ENCODE measurements at regions not wholly inside any gene's neighbourhood (a gene's known extent, or its start where the extent isn't known, plus 50 kb on each side); places are given as distances from the start of the nearest gene placed in this dataset.

DNA sequence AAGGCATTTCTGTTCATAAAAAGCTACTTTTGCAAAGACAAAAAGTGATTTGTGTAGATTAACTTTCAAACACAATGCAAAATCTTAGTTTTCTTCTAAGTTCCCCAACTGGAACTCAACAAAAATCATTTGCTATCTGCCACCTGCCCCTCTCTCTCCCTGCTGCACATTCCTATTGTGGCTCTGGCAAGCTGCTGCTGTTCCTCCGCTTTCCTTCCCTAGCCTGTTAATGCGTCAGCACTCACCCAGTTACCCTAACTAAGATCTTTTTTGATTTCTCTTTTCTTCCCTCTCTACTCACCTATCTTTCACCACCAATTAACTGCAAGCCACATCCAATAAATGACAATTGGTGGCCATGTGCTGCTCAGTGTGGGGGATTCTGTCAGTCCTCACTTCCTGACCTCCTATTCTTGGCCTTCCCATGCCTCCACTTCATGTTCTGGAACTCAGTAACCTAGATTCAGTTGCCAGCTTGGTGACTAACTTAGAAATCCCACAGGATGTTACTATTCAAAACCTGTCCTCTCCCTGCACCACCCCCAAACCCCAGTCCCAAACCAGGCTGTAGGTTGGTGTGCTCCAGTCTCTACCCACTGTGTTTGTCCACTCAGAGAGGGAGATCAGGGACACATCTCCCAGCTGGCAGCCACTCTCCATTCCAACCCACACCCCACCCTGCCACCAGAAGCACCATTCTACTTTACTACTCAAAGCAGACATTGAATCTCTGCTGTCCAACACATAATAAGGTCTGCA is 140.2 kb upstream of the CTTNBP2 start:
- no peak for DNase-seq (ENCODE audit: low read depth in 1 of 2, low spot score in 1 of 2)

DNA sequence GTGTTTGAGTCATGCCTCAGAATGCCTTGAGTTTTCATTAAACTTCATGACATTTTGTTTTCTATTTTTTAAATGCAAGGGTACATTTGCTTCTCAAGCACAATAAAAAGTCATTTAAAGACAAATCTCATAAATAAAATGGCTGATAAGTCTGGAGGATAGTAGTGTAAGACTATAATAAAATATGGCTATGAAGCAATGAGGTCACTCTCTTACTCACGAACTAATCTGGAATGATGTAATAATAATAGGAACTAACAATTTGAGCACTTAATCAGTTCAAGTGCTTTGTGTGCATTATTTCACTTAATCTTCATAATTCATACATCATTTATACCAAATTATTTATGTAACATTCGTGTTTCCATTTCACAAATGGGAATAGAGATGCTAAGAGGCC is 149.3 kb upstream of the CTTNBP2 start:
- DNase-seq (ENCODE audit: low read depth in 1 of 2, low spot score in 1 of 2), result no peak

DNA sequence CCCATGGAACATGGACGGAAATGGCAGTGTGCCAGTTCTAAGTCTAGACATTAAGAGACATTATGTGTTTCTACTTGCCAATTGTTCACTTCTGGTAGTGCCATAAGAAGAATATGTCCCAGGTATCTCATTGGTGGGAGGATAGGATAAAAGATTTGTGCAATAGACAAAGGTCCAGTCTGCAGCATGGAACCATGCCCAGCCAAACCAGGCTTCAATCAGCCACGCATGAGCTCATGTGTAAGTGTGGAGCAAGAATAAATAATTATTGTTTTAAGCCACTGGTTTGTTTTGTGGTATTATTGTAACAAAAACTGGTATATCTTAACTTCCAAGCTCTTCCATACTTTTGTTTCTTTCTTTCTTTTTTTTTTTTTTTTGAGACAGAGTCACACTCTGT is 153.6 kb upstream of the CTTNBP2 start:
- no peak for DNase-seq (ENCODE audit: low read depth in 1 of 2, low spot score in 1 of 2)

DNA sequence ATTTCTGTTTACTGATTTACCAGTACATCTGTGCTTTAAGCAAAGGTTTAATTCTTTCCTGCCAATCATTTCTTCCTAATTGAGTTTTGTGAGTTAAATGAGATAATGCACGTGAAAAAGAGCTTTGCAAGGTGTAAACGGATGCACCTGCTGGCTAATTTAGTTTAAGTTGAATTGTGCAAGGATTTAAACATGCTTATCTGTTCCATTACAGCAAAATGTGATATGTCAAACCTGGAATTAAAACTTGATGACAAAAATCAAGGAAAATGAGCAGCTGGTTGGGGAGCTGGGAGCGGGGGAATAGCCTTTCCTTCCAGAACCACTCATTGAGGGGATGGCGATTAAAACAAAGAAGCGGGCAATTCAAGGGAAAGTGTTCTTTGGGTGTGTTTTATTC is 155.0 kb upstream of the CTTNBP2 start:
- DNase-seq (ENCODE audit: low read depth in 1 of 2, low spot score in 1 of 2), result no peak

DNA sequence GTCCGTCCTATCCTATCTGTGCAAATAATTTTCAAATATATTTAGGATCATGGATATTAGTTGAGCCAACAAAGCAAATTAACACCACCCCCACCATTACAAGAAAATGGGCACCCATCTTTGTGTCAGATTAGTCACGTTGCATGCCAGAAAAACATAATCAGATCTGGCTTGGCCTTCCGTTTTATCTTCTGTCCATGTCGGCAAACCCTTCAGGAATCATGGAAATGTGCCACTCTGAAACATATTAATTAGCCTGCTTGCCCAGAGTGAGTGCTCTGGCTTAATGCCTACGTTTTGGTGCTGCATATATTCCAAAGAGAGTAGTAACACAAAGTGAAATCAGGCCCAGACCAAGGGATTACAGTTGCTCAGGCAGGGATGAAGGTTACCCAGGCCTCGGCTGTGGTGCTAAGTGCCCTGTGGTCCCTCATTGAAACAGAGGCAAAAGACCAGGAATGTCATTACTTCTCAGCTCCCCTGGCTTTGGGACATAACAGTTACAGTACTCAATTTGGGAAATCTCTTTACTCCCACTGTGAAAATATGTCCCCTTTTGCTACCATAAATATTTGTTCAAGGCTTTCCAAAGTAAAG is 154.0 kb upstream of the LSM8 start:
- DNase-seq (ENCODE audit: low read depth in 1 of 2, low spot score in 1 of 2), result no peak

DNA sequence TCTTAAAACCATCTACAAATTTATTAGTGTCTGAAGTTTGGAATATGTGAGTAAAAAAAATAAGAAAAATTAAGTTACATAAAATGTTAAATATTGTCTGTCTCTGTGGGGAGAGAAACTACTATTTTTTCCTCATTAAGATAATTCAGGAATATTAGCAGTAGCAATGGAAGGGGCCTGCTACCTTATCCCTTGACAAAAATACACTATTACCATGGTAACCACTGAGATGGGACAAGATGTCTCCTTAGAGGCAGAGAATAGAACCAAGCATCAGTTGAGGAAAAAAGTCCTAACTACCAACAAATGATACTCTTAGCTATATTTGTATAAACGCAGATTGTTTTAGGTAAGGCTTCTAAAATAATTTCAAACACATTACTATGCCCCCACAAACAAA is 150.7 kb upstream of the LSM8 start:
- no peak for DNase-seq (ENCODE audit: low read depth in 1 of 2, low spot score in 1 of 2)

DNA sequence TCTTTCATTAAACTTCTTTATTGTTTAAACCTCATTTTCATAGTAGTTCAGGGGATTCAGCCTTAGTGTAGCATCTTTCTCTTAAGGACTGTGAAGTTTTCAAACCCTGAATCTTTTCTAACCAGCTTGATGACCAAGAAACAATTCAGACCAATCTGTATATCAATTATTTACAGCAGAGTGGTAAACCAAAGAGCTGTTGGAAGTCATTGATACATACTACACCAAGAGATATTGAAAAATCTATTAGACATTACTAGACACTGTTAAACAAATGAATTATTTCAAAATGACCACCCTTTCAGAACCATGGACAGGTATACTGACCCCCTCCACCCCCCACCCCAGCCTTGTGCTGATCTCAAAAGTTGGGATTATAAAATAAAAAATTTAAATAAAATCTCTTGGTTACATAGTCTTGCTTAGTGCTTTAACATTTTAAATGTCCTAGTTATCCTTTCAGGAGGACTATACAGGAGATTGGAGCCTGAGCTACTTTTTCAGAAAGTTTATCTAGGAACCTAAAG is 143.9 kb upstream of the LSM8 start:
- DNase-seq (ENCODE audit: low read depth in 1 of 2, low spot score in 1 of 2), result no peak

DNA sequence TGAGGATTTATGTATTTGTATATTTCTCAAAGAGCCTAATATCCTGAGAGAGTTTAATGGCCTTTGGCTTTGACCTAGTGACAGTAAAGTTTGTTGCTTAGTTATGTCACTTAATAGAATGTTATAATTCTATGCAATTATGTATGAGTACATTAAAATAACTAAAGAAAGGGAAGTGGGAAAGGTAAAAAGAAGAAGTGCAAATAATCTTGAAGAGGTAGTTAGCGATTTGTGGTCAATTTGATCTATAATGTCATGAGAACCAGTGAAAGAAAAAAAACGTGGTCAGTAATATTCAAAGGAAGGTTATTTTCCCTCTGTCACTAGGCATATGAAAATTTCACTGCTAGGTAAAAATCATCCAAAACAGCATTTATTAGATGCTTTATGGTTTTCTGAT is 143.4 kb upstream of the LSM8 start:
- no peak for DNase-seq (ENCODE audit: low read depth in 1 of 2, low spot score in 1 of 2)

DNA sequence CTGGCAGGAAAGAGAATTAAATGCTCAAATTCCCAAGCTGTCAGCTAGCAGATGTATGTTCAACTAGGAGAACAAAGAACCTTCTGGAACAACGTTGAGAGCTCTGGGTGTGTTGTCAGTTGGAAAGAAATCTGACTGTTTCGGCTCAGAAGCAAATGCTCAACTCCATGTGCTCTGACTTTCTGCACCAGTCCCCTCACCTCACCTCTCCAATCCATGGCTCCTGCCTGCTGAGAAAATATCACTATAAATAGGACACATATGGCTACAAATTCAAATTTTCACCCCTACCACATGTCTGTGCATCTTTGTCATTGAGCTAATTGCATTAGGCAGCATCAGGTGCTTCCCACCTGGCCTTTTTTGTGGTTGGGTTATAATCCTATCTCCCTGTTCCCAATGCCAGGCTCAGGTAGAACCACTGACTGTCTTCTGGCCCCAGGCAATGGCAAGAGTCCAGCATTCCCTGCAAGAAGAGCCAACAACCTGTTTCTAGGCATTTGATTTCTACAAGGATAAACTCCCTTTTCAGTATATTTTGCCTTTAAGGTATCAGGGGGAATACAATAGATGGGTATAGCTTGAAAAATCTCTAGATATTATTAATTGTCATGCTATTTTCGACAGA is 142.6 kb upstream of the LSM8 start:
- DNase-seq (ENCODE audit: low read depth in 1 of 2, low spot score in 1 of 2), result no peak

DNA sequence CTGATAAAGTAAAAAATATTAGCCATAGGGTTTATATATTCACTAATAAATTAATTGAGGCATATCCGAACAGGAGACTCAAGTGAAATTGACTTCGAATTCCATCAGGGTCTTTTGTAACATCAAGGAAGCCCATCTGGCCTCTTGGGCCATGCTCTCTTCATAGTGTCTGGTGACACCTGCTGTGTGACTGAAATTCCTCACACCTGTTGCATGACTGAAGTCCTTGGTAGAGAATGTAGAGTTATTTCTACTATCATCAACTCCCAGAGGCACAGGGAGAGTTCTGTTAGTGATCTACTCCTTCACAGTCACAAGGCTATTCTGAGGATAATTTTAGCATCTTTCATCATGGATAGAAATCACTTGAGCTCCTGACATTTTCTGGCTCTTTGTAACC is 138.3 kb upstream of the LSM8 start:
- no peak for DNase-seq (ENCODE audit: low read depth in 1 of 2, low spot score in 1 of 2)

DNA sequence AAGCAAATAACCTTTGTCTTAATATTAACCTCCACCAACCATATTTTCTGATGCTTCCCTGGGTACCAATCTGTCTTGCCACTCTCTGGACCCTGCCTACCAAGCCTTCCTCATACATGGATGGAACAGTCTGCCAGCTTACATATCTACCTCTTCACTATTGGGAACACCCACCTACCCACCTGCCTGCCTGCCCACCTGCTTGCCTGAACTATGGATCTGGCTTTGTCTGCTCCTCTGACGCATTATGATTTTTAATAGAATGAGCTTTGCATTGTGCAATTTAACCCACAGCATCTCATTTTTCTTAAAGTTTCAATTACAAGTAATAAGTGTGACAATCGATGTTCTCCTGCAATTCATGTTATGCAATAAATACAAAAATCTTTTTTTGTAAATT is 137.9 kb upstream of the LSM8 start:
- no peak for DNase-seq (ENCODE audit: low read depth in 1 of 2, low spot score in 1 of 2)

DNA sequence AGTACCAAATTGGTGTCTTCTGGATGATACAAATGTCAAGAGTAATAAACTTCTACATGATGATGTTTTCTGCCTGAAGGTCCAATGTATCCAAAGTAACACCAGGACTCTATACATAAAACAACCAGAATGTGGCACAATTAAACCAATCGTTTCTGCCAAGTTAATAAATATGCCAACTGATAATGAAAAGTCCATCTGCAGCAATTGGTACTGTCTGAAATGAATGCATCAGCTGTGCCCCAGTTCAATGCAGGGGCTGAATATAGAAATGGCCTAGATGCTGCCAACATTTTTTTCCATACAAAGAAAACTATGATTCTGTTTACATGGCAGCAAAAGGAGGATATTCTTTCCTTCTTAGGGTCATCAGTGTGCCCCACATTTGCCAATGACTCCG is 137.2 kb upstream of the LSM8 start:
- DNase-seq (ENCODE audit: low read depth in 1 of 2, low spot score in 1 of 2), result no peak

DNA sequence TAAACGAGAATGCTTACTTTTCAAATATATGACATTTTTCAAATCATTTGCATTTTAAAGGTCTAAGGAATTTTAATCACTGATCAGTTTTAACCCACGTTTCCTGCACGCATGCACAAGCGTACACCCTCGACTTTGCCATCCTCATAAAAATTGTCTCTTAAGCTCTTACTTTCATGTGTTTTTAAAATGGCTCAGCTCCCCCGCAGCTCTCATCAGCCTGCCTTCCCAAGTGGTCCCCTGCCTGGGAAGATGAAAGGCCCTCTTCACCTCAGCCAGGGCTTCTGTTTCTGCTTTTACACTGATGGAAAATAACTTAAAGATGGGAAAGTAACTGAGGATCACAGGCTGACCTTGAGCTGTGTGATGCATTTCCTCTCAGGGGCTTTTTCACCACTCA is 131.6 kb upstream of the LSM8 start:
- no peak for DNase-seq (ENCODE audit: low read depth in 1 of 2, low spot score in 1 of 2)

DNA sequence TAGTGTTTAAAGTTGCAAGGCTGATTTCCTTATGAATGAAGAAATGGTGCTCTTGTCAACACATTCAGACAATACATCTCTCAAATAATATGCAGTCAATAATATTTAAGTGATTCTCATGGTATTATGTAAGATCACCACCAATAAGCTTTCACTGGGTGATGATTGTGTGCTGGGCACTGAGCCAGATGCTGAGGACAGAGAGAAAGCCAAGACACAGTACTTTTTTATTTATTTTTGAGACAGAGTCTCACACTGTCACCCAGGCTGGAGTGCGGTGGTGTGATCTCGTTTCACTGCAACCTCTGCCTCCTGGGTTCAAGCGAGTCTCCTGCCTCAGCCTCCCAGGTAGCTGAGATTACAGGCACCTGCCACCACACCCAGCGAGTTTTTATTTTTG is 130.6 kb upstream of the LSM8 start:
- no peak for DNase-seq (ENCODE audit: low read depth in 1 of 2, low spot score in 1 of 2)

DNA sequence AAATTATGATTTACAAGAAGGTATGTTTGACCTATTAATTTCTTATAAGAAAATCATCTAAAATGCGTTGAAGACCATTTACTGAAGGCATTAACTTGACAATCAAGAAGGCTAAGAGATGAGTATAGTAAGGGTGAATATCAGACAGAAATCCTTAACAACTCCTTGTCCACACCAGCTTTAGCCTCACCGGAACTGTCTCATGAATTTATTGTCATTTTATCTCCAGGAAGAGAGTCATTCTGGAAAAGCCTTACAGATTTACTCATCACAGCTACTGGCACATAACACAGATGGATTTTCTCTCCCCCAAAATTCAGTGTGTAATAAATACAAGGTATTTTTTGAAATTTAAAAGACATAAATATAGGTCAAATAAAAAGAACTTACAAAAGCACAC is 129.4 kb upstream of the LSM8 start:
- no peak for DNase-seq (ENCODE audit: low read depth in 1 of 2, low spot score in 1 of 2)

DNA sequence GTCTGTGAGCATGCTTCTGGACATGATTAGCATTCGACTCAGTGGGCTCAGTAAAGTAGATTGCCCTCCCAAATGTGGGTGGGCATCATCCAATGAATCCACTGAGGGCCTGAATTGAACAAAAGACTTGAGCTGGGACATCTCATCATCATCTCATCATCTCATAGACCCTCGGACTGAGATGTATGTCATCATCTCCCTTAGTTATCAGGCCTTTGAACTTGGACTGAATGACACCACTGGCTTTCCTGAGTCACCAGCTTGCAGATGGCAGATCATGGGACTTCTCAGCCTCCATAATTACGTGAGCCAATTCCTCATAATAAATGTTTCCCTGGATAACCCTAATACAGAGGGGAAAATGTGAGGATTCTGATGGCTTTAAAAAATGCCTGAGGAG is 128.3 kb upstream of the LSM8 start:
- DNase-seq (ENCODE audit: low read depth in 1 of 2, low spot score in 1 of 2), result no peak

DNA sequence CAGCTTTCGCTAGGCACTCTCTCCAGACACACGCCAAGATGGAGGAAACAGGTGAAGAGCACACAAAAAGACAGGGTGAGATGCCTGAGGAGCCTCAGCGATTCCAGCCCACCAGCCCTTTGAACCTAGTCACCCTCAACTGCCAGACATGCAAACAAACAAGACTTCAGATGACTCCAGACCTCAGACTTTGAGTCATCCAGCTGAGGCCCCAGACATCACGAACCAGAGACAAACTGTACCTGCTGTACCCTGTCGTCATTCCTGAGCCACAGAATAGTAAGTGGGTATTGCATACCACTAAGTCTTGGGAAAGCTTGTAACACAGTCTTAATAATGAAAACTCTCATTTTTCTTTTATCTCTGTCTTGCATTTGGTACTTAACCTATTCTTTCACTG is 126.6 kb upstream of the LSM8 start:
- no peak for DNase-seq (ENCODE audit: low read depth in 1 of 2, low spot score in 1 of 2)

DNA sequence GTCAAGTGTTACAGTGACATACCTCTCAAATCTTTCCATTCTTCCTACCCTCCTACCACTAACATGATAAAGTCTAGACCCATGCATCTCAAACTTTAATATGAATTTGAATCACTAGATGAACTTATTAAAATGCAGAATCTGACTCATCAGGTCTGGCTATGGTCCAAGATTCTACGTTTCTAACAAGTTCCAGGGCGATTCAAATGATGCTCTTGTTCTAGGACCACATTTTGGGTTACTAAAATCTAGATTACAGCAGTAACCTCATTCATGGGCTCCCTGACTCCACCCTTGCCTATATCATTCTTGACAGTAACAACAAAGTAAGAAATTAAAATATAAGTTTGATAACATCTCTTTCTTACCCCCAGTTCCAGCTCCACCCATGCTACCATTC is 124.8 kb upstream of the LSM8 start:
- no peak for DNase-seq (ENCODE audit: low read depth in 1 of 2, low spot score in 1 of 2)

DNA sequence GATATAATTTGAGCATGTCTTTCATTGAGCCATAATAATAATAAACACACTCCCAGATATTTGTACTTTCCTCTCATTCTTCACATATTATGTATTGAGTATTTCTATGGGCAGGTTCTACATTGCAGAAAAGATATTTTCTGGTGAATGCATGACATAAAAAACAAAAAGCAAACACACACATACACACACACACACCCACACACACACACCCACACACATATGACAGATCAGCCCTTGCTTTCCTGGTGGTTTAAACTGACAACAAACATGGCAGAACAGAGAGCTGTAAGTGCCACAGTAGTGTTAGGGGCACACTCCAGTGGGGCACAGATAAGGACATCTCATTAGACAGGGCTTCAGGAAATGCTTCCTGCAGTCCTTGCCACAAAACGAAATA is 123.3 kb upstream of the LSM8 start:
- DNase-seq (ENCODE audit: low read depth in 1 of 2, low spot score in 1 of 2), result no peak

DNA sequence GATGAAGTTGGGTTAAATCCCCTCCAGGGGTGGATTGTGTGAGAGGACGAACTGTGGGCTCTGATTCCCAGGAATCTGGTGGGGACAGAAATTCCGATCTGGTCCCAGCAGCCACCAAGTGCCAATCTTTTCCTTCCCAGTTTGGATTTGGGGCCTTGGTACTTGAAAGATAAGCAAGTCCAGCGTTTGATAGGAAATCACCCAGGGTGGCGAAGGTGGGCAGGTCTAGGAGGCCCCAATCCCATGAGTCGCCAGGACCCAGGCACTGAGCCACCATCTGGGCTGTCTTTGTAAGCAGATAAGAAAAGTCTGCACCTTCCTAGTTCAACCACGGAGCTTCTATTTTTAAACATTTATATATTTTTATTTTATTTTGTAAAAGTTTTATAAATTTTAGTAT is 122.6 kb upstream of the LSM8 start:
- no peak for DNase-seq (ENCODE audit: low read depth in 1 of 2, low spot score in 1 of 2)

DNA sequence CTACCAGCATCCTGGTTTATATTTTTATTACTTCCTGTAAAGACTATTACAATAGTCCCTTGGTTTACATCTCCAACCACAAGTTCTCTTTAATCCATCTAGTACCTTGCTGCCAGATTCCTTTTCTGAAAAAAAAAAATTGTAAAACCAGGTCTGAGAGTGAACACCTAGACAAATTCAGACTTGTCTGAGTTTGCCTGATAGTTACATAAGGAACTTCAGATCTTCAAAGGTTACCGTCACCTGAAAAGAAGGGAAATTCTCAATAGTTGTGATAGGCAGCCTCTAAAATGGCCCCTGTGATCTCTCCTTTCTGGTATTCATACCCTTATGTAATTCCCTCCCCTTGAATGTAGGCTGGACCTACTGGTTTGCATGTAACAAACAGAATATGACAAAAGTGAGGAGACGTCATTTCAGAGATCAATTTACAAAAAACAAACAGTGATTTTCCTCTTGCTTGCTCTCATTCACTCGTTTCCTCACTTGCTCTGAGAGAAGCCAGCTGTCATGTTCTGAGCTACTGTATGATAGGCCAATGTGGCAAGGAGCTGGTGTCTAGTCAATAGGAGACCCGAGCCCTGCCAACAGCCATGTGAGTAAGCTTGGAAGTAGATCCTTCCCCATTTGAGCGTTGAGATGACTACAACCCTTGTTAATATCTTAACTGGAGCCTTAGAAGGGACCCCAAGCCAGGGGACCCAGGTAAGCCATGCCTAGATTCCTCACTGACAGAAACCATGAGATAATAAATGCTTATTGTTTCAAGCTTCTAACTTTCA is 110.9 kb upstream of the LSM8 start:
- no peak for DNase-seq (ENCODE audit: low read depth in 1 of 2, low spot score in 1 of 2)

DNA sequence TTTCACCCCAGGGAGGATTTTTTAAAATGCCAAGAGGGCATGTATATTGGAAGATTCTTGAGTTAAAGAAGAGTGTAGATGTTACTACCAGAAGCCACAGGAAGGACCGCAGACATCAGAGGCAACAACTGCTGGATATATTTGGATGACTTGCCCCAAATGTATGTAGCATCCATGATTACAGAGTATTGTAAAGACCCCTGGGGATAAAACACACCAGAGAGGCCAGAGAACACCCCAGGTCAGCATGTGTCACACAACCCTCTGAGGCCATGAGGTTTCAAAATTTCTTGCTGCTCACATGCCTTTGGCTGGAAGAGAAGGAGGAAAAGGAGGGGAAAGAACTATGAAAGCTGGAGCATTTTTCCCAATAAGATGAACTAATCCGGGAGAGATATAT is 108.0 kb upstream of the LSM8 start:
- no peak for DNase-seq (ENCODE audit: low read depth in 1 of 2, low spot score in 1 of 2)

Measured in activated CD4-positive, alpha-beta T cell treated with anti-CD3 and anti-CD28 coated beads, Interleukin-2, amount 50 U/mL, for 24 hours (primary cell).